ENCODE measurements at regions not wholly inside any gene's neighbourhood (a gene's known extent, or its start where the extent isn't known, plus 50 kb on each side); places are given as distances from the start of the nearest gene placed in this dataset.

GRCh38 chr11:32034149-32034548 is 56.7 kb upstream of the RCN1 start:
- H3K36me3 ChIP-seq (ENCODE audit: insufficient read depth, low read length), result no peaks in the 10 kb centered on the region
- no peaks in the 10 kb centered on the region for H3K9me2 ChIP-seq (ENCODE audit: insufficient read depth, low read length)
- TF ChIP-seq REST (IDR thresholded peaks at IDR 0.05; ENCODE audit: borderline replicate concordance), result no peak
- no peak for TF ChIP-seq EZH2 (IDR thresholded peaks at IDR 0.05; ENCODE audit: borderline replicate concordance, insufficient read depth, low read length, poor library complexity, severe bottlenecking)
- no peak for TF ChIP-seq TAF1 (IDR thresholded peaks at IDR 0.05; ENCODE audit: low read depth)
- TF ChIP-seq RAD21 (conservative IDR thresholded peaks at IDR 0.05), result no peak
- no peak overlapping the region for H3K9ac ChIP-seq (ENCODE audit: low read length)
- no peaks in the 10 kb centered on the region for H3F3A ChIP-seq (ENCODE audit: insufficient read depth, low read length, poor library complexity, severe bottlenecking)
- H3K4me2 ChIP-seq (ENCODE audit: low read length), result no peak overlapping the region
- no peak overlapping the region for H2AFZ ChIP-seq (ENCODE audit: low read depth, low read length)
- H4K20me1 ChIP-seq (ENCODE audit: insufficient read depth), result no peaks in the 10 kb centered on the region
- H3K27ac ChIP-seq (ENCODE audit: low read length), result no peak overlapping the region
- H3K27me3 ChIP-seq (ENCODE audit: insufficient read depth, low read depth, low read length), result no peaks in the 10 kb centered on the region
- H3K79me2 ChIP-seq (replicated peaks; ENCODE audit: insufficient read depth, low read length), result no peaks in the 10 kb centered on the region
- no peaks in the 10 kb centered on the region for H3K9me3 ChIP-seq (ENCODE audit: low read length)
- H3K4me3 ChIP-seq (ENCODE audit: low read length), result no peak overlapping the region

- TF ChIP-seq TAF1 (IDR thresholded peaks at IDR 0.05; ENCODE audit: low read depth) (no peak), CTCF (IDR thresholded peaks at IDR 0.05; ENCODE audit: poor library complexity, severe bottlenecking) (no peak), SMC3 (conservative IDR thresholded peaks at IDR 0.05; ENCODE audit: poor library complexity) (no peak), POLR2AphosphoS5 (IDR thresholded peaks at IDR 0.05) (no peak)
- H2AFZ ChIP-seq (ENCODE audit: low read depth, low read length), result no peak overlapping the region
These were observed 57.4 kb upstream of the RCN1 start for GRCh38 chr11:32033491-32033890.

GRCh38 chr11:32033067-32033466 is 57.8 kb upstream of the RCN1 start:
- Histone ChIP-seq H3K9me2 (ENCODE audit: insufficient read depth, low read length) (no peaks in the 10 kb centered on the region), H3K9me3 (ENCODE audit: low read length) (no peaks in the 10 kb centered on the region), H2AFZ (ENCODE audit: low read depth, low read length) (no peak overlapping the region), H3K79me2 (replicated peaks; ENCODE audit: insufficient read depth, low read length) (no peaks in the 10 kb centered on the region), H3K4me3 (ENCODE audit: low read length) (no peak overlapping the region), H3K27ac (ENCODE audit: low read length) (no peak overlapping the region), H3K36me3 (ENCODE audit: insufficient read depth, low read length) (no peaks in the 10 kb centered on the region), H4K20me1 (ENCODE audit: insufficient read depth) (no peaks in the 10 kb centered on the region), H3K4me2 (ENCODE audit: low read length) (no peak overlapping the region), H3K9ac (ENCODE audit: low read length) (no peak overlapping the region), H3F3A (ENCODE audit: insufficient read depth, low read length, poor library complexity, severe bottlenecking) (no peaks in the 10 kb centered on the region), H3K27me3 (ENCODE audit: insufficient read depth, low read depth, low read length) (no peaks in the 10 kb centered on the region)
- TF ChIP-seq RAD21 (conservative IDR thresholded peaks at IDR 0.05) (no peak), EZH2 (IDR thresholded peaks at IDR 0.05; ENCODE audit: borderline replicate concordance, insufficient read depth, low read length, poor library complexity, severe bottlenecking) (no peak), REST (IDR thresholded peaks at IDR 0.05; ENCODE audit: borderline replicate concordance) (no peak), POLR2AphosphoS5 (IDR thresholded peaks at IDR 0.05) (no peak), EP300 (conservative IDR thresholded peaks at IDR 0.05; ENCODE audit: poor library complexity, severe bottlenecking) (no peak), MXI1 (conservative IDR thresholded peaks at IDR 0.05; ENCODE audit: poor library complexity, severe bottlenecking) (no peak), SMC3 (conservative IDR thresholded peaks at IDR 0.05; ENCODE audit: poor library complexity) (no peak), CTCF (IDR thresholded peaks at IDR 0.05; ENCODE audit: poor library complexity, severe bottlenecking) (no peak)

More at GRCh38 chr11:32033491-32033890, 57.4 kb upstream of the RCN1 start:
- Histone ChIP-seq H3K79me2 (replicated peaks; ENCODE audit: insufficient read depth, low read length) (no peaks in the 10 kb centered on the region), H3K4me3 (ENCODE audit: low read length) (no peak overlapping the region), H3K9me3 (ENCODE audit: low read length) (no peaks in the 10 kb centered on the region), H3K4me2 (ENCODE audit: low read length) (no peak overlapping the region), H3K9ac (ENCODE audit: low read length) (no peak overlapping the region), H3F3A (ENCODE audit: insufficient read depth, low read length, poor library complexity, severe bottlenecking) (no peaks in the 10 kb centered on the region), H3K9me2 (ENCODE audit: insufficient read depth, low read length) (no peaks in the 10 kb centered on the region), H4K20me1 (ENCODE audit: insufficient read depth) (no peaks in the 10 kb centered on the region), H3K27ac (ENCODE audit: low read length) (no peak overlapping the region), H3K27me3 (ENCODE audit: insufficient read depth, low read depth, low read length) (no peaks in the 10 kb centered on the region), H3K36me3 (ENCODE audit: insufficient read depth, low read length) (no peaks in the 10 kb centered on the region)

All from neural cell (in vitro differentiated cells).